Limb (tissue), 2 donors: ENCODE measurements at regions not wholly inside any gene's neighbourhood (a gene's known extent, or its start where the extent isn't known, plus 50 kb on each side); places are given as distances from the start of the nearest gene placed in this dataset.
"Not testable (repeated sequence)": the region's sequence is repeated elsewhere in the genome, so short reads cannot be mapped to it uniquely, and the experiment has no call there.

Experiments
- DNase-seq, 2 donors: peaks; one replicate each; pipeline ENCODE4 v3.0.0-alpha.2; 2016; ENCODE audit errors: extremely low spot score in 2 of 2

- DNase-seq = no peak
Observed at GRCh38 chr6:74248966-74249365, 553.0 kb downstream of the CD109 start.

GRCh38 chr6:74222768-74223333 is 526.8 kb downstream of the CD109 start:
- DNase-seq = no peak

GRCh38 chr6:74213995-74214394 is 518.0 kb downstream of the CD109 start:
- no peak for DNase-seq

DNA sequence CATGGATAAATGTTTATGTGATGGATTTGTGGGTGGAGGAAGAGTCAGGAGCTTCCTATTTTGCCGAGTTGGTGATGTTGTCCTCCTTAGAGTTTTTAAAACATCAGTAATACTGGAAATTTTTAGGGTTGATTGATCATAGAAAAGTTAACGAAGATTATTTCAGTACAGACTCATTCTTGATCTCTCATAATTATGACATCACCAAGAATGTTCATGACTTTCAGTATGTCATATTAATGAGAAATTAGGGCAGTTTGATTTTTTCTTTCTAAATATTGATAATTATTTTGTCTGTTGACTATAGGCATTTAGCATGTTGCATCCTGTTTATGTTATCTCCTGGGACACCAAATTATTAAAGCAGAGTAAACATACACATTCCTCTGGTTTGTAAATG is 512.2 kb downstream of the CD109 start:
- DNase-seq = no peak

GRCh38 chr6:74199215-74199915 is 503.4 kb downstream of the CD109 start:
- peak; percentile 47 to 76 for DNase-seq

GRCh38 chr6:74197310-74197709 is 501.3 kb downstream of the CD109 start:
- no peak for DNase-seq

- no peak for DNase-seq
Observed at GRCh38 chr6:74187811-74188210, 491.8 kb downstream of the CD109 start.

- DNase-seq = no peak
Observed at GRCh38 chr6:74182992-74183391, 487.0 kb downstream of the CD109 start.

GRCh38 chr6:74181471-74181870 is 485.5 kb downstream of the CD109 start:
- no peak for DNase-seq

- DNase-seq = no peak
Observed at GRCh38 chr6:74177506-74177905, 481.5 kb downstream of the CD109 start.

GRCh38 chr6:74170550-74170949 is 474.5 kb downstream of the CD109 start:
- DNase-seq = not testable (repeated sequence)

GRCh38 chr6:74170118-74170517 is 474.1 kb downstream of the CD109 start:
- no peak for DNase-seq

GRCh38 chr6:74167976-74168375 is 472.0 kb downstream of the CD109 start:
- no peak for DNase-seq

DNA sequence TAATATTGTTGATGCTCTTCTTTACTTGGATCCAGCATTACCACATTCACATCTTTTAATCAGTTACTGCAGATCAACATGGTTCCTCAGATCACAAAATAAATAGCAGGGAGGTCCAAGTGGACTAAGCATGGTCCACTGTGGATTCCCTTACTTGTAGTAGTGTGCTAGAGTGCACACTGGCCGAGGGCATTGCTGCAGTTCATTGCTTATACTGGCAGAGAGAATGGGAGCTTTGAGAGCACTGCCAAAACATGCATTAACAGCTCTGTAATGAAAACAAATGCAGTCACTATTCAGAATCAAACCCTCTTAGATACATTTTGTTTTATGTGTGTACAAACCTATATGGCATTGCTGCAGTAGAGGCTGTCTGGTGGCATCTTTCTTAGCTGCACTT is 471.5 kb downstream of the CD109 start:
- no peak for DNase-seq

DNA sequence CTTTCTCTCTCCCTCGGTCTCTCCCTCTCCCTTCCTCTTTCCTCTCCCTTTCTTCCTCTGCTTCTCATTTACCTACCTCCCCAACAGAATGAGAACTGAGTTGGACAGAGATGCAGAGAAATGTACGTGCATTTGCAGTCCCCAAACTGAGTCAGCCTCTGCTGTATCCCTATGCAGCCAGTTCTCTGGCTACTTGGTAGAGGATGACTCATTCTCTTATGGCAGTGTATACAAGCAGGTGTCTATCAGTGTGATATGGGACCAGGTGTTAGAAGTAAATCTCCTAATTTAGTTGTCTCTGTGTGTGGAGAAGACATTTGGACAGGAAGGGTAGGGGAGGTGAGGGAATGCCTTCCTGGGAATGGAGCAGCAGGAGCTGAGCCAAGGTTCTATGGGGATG is 470.8 kb downstream of the CD109 start:
- DNase-seq = no peak

DNA sequence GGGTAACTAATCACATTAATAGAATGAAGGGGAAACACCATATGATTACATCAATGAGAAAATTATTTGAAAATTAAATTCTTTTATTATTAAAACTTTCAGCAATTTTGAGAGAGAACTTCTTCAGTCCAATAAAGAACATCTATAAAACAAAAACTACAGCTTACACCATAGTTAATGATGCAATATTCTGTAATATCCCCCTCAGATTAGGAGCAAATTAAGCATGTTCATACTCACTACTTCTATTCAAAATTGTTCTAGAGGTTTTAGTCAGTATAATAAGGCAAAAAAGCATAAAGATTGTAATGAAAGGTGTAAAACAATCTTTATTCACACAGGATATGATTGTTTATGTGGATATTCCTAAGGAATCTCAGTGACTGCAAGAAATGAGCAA is 465.4 kb downstream of the CD109 start:
- DNase-seq = no peak

DNA sequence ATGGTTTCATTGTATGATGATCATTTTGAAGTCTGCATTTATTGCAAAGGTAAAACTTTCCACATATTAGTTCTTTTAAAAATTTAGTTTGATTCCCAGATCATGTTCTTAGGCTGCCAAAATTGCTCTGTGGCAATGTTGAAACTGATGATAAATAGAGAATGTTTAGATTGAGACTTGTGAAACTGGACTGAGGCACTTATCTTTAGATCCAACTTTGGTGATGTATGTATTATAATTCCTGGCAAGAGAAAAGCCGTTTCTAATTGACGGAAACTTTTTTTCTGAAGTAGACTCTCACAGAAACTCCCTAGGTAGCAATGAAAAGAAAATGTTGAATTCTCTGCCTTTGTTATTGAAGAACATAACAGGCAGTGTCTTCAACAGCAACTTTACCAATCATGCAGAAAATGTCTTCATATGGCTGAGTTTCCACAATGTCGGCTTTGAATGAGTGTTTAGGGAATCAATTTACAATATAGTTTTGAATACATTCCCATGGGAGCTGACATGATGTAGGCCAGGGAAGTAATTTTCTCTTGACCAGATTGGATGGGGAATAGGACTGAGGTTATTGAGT is 456.2 kb downstream of the CD109 start:
- DNase-seq = peak in 1 of 2 donors; percentile 70

- DNase-seq = no peak
Observed at GRCh38 chr6:74145931-74146330, 449.9 kb downstream of the CD109 start.

- DNase-seq = no peak
Observed at GRCh38 chr6:74137911-74138310, 441.9 kb downstream of the CD109 start.

DNA sequence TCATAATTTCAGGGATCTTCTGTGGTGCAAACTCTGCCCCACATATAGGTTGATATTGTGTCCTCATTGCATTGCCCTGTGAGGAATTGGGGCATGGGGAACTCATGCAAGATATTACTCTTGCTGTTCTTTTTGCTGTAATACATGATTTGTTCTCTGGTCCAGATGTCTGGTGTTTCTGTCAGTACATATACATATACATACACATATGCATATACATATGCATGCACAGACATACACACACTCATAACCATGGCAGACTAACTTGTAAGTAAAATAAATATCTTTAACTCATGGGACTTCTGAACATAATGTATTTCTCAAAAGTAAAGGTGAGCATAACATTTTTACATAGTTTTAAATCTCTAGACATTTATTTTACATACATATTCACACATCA is 438.3 kb downstream of the CD109 start:
- DNase-seq = no peak

GRCh38 chr6:74133073-74133472 is 437.1 kb downstream of the CD109 start:
- no peak for DNase-seq

GRCh38 chr6:74130641-74131040 is 434.6 kb downstream of the CD109 start:
- no peak for DNase-seq

DNA sequence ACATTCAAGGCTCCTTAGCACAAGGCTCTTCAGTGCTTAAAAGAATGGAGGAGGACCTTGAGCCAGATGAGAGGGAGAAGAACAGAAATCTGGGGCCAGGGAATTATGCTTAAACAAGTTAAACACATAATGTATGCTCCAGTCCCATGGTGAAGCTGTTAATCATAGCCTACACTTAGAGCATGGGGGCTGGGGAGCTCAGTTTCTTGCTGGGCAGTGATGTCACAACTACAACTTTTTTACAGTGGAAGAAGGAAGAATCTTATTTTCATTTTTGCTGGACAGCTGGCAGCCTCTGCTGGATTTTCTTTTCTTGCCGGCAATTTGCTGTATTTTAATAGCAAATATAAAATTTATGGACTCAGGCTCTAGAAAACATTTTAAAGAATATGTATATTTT is 432.5 kb downstream of the CD109 start:
- no peak for DNase-seq
